Right kidney (tissue), 1 donor: ENCODE measurements at regions not wholly inside any gene's neighbourhood (a gene's known extent, or its start where the extent isn't known, plus 50 kb on each side); places are given as distances from the start of the nearest gene placed in this dataset.
"Not testable (repeated sequence)": the region's sequence is repeated elsewhere in the genome, so short reads cannot be mapped to it uniquely, and the experiment has no call there.

Source experiments
- DNase-seq: peaks from one replicate; pipeline ENCODE4 v3.0.0-alpha.2; 2016

- DNase-seq, result no peak
Observed at GRCh38 chr7:4319280-4319679, 362.8 kb upstream of the FOXK1 start.

GRCh38 chr7:4325732-4326131 lies 356.4 kb upstream of the FOXK1 start:
- DNase-seq, result no peak

GRCh38 chr7:4331711-4332110 lies 350.4 kb upstream of the FOXK1 start:
- no peak for DNase-seq

- no peak for DNase-seq
Observed at GRCh38 chr7:4338556-4338955, 343.5 kb upstream of the FOXK1 start.

GRCh38 chr7:4343272-4344247 lies 338.5 kb upstream of the FOXK1 start:
- DNase-seq, result no peak

GRCh38 chr7:4345004-4345403 lies 337.1 kb upstream of the FOXK1 start:
- no peak for DNase-seq

- DNase-seq, result no peak
Observed at GRCh38 chr7:4352069-4352468, 330.0 kb upstream of the FOXK1 start.

GRCh38 chr7:4361774-4362173 lies 320.3 kb upstream of the FOXK1 start:
- DNase-seq, result no peak

GRCh38 chr7:4383584-4383983 lies 298.5 kb upstream of the FOXK1 start:
- no peak for DNase-seq

GRCh38 chr7:4386190-4386589 lies 295.9 kb upstream of the FOXK1 start:
- DNase-seq, result no peak

GRCh38 chr7:4391103-4391502 lies 291.0 kb upstream of the FOXK1 start:
- not testable (repeated sequence) for DNase-seq

- no peak for DNase-seq
Observed at GRCh38 chr7:4394736-4395135, 287.4 kb upstream of the FOXK1 start.

GRCh38 chr7:4399121-4399520 lies 283.0 kb upstream of the FOXK1 start:
- no peak for DNase-seq

- no peak for DNase-seq
Observed at GRCh38 chr7:4399596-4399995, 282.5 kb upstream of the FOXK1 start.

- no peak for DNase-seq
Observed at GRCh38 chr7:4406288-4407058, 275.6 kb upstream of the FOXK1 start.

GRCh38 chr7:4409946-4410345 lies 272.1 kb upstream of the FOXK1 start:
- no peak for DNase-seq

GRCh38 chr7:4416396-4417056 lies 265.6 kb upstream of the FOXK1 start:
- DNase-seq, result no peak

- DNase-seq, result no peak
Observed at GRCh38 chr7:4428526-4428925, 253.6 kb upstream of the FOXK1 start.

- no peak for DNase-seq
Observed at GRCh38 chr7:4430227-4430626, 251.9 kb upstream of the FOXK1 start.

- no peak for DNase-seq
Observed at GRCh38 chr7:4434306-4434705, 247.8 kb upstream of the FOXK1 start.

GRCh38 chr7:4436361-4436895 lies 245.7 kb upstream of the FOXK1 start:
- DNase-seq, result no peak

- no peak for DNase-seq
Observed at GRCh38 chr7:4436936-4437335, 245.2 kb upstream of the FOXK1 start.

GRCh38 chr7:4437916-4438315 lies 244.2 kb upstream of the FOXK1 start:
- DNase-seq, result no peak
